GM12864 (cell line): ENCODE measurements at regions not wholly inside any gene's neighbourhood (a gene's known extent, or its start where the extent isn't known, plus 50 kb on each side); places are given as distances from the start of the nearest gene placed in this dataset.
A peak's percentile ranks its signal among the peaks of the same experiment; 100 is the strongest.

Source experiments
- DNase-seq: peaks from one replicate; pipeline ENCODE4 v3.0.0-alpha.2; 2011; ENCODE audit warnings: low read depth
- H3K4me3 ChIP-seq: 2 replicates; pipeline ENCODE4 v1.5.1; 2011; ENCODE audit warnings: mild to moderate bottlenecking, low read depth, low read length, control low read depth
- TF ChIP-seq, protein P1 (sequence below): IDR thresholded peaks from 2 replicates; pipeline ENCODE4 v1.5.1; 2011; ENCODE audit warnings: low read depth, mild to moderate bottlenecking, moderate library complexity, low read length, control low read depth, inconsistent platforms; ENCODE audit errors: missing control alignments

DNA sequence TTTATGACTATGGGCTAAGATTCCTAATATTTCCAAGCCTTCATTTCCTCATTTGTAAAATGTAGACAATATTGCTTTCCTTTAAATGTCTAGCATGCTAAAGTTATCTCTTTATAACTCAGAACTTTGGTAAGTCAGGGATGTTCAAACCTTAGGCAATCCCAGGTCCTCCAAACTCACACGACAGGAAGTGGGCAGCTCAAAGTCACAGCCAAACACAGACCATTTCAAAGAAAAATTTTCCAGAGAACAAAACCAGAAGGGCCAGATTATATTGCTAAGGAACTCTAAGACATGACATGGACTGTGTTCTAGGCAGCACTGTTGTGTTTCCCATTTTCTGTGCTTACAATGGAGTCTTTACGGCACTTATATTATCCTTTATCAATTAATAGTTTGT lies 87.8 kb upstream of the DYNC1I1 start:
- no peak for DNase-seq
- TF ChIP-seq, protein P1, sequence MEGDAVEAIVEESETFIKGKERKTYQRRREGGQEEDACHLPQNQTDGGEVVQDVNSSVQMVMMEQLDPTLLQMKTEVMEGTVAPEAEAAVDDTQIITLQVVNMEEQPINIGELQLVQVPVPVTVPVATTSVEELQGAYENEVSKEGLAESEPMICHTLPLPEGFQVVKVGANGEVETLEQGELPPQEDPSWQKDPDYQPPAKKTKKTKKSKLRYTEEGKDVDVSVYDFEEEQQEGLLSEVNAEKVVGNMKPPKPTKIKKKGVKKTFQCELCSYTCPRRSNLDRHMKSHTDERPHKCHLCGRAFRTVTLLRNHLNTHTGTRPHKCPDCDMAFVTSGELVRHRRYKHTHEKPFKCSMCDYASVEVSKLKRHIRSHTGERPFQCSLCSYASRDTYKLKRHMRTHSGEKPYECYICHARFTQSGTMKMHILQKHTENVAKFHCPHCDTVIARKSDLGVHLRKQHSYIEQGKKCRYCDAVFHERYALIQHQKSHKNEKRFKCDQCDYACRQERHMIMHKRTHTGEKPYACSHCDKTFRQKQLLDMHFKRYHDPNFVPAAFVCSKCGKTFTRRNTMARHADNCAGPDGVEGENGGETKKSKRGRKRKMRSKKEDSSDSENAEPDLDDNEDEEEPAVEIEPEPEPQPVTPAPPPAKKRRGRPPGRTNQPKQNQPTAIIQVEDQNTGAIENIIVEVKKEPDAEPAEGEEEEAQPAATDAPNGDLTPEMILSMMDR, result no peak
- H3K4me3 ChIP-seq, result no peak overlapping the region

DNA sequence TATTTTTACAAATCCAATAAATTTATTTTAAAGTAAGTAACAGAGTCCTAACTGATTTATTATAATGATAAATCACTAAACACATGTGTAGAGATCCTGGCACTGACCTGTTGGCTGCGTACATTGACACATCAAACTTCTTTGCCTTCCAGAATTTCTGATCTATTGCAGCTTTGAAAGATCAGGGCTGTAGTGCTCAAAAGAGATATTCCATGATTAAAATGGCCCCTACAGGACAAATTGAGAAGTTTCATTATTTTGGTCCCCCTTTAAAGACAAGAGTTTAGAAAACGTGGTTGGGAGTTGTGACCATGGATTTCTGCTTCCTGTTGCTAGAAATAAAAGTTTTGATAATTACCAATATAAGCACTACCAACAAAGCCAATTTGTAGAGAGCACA lies 87.7 kb upstream of the PDK4 start:
- no peak overlapping the region for H3K4me3 ChIP-seq
- TF ChIP-seq, protein P1, result peak; percentile 19
- no peak for DNase-seq

DNA sequence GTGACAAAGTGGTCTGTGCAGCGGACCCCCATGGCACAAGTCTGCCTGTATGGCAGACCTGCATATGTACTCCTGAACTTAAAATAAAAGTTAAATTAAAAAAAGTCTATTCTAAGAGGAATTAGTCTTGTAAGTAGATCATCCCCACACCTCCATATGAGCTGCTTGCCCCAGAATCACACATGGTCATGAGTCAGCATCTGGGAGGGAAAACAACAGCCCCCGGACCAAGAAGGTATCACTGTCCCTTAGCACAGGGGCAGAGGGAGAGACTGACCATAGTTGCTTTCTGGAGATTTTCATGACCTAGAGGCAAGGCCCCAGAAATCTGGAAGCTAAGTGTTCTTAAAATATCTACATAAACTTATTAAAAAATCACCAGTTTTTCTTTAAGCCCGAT lies 86.6 kb upstream of the PDK4 start:
- TF ChIP-seq, protein P1, result no peak
- no peak for DNase-seq

DNA sequence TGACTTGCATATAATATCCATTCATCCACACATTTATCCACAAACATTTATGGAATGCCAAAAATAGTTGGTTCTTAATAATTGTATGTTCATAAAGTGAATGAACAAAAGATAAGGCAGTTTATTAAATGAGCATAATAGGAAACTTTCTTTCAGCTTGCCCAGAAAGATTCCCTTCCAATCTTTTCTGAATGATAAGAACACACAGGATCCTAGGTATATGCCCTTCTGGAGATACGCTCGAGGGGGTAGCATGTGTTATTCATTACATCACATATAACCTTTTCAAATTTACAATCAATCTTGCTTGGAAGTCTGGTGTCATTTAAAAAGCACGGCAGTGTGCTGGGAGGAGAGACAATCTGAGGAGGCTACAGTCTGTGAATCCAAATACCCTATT lies 80.4 kb upstream of the PDK4 start:
- DNase-seq, result no peak
- TF ChIP-seq, protein P1, result no peak
- H3K4me3 ChIP-seq, result no peak overlapping the region

More for the DNA sequence above, 86.6 kb upstream of the PDK4 start:
- H3K4me3 ChIP-seq, result no peak overlapping the region

DNA sequence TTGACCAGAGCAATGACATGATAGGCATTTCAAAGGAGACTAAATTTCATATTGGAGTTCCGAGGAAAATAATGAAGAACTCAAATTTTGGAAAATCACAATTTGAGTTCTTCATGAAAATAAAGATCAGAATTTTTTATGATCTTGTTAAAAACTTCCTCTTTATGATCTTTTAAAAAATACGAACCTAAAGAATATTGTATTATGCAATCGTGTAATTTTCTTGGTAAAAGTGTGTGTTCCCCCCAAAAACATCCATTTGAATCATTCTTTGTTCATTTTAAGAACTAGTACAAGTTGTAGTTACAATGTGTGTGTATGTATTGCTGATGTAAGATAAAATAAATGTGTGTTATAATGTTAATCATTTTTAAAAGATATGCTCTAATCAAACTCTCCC lies 79.3 kb upstream of the PDK4 start:
- TF ChIP-seq, protein P1, result no peak
- DNase-seq, result no peak
- H3K4me3 ChIP-seq, result no peak overlapping the region

DNA sequence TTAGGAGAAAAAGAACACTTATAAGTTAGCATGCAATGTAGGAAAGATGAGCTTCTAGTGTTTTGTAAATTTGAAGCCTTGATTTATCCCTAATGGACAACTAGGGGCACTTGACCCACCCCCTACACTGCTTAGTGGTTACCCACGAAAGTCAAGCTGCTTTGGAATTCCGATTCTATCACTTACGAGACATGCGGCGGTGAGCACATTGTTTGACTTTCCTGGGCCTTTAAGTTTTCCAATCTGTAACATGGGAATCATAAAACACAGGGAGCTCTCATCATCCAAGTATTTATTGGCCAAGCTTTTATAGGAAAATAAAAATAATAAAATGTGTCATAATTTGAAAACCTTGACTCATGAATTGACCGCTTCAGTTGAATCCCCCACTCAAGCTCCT lies 78.7 kb upstream of the PDK4 start:
- TF ChIP-seq, protein P1, result no peak
- DNase-seq, result no peak

DNA sequence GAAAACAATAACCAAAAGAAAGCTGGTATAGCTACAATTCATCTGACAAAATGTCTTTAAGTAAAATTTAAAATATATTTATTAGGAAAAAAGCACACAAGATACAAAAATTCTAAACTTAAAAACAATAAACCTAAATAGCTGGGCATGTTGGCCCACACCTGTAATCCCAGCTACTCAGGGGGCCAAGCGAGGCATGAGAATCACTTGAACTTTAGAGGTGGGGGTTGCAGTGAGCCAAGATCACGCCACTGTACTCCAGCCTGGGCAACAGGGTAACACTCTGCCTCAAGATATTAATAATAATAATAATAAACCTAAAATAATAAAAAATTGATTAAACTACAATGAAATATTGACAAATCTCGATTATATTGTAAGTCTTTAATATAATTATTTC lies 77.8 kb upstream of the PDK4 start:
- no peak overlapping the region for H3K4me3 ChIP-seq
- DNase-seq, result no peak
- TF ChIP-seq, protein P1, result no peak

More for the DNA sequence above, 78.7 kb upstream of the PDK4 start:
- H3K4me3 ChIP-seq, result no peak overlapping the region
